Neural crest cell (in vitro differentiated cells): ENCODE measurements at regions not wholly inside any gene's neighbourhood (a gene's known extent, or its start where the extent isn't known, plus 50 kb on each side); places are given as distances from the start of the nearest gene placed in this dataset.

Experiments
- DNase-seq: peaks from one replicate; pipeline ENCODE4 v3.0.0; 2021; ENCODE audit warnings: low read depth, mixed read lengths, low spot score
- H3K27ac Mint-ChIP-seq: one replicate; pipeline ENCODE4 v1.8.0; 2021; ENCODE audit warnings: mild to moderate bottlenecking, mixed read lengths; ENCODE audit not compliant: unreplicated experiment
- H3K27me3 Mint-ChIP-seq: 2 replicates; pipeline ENCODE4 v1.8.0; 2021; ENCODE audit warnings: low read depth, mild to moderate bottlenecking, mixed read lengths
- H3K36me3 Mint-ChIP-seq: 2 replicates; pipeline ENCODE4 v1.8.0; 2021; ENCODE audit warnings: low read depth, mild to moderate bottlenecking, mixed read lengths
- H3K4me1 Mint-ChIP-seq: 2 replicates; pipeline ENCODE4 v1.8.0; 2021; ENCODE audit warnings: mixed read lengths
- H3K4me3 Mint-ChIP-seq: one replicate; pipeline ENCODE4 v1.8.0; 2021; ENCODE audit warnings: mild to moderate bottlenecking, mixed read lengths
- H3K9me3 Mint-ChIP-seq: 2 replicates; pipeline ENCODE4 v1.8.0; 2021; ENCODE audit warnings: mixed read lengths
- TF ChIP-seq, protein P1 (sequence below): fragments of 200-600 bp; sonication (generic); conservative IDR thresholded peaks from 2 replicates; pipeline ENCODE4 v1.5.0; 2021; ENCODE audit warnings: antibody characterized with exemption, mild to moderate bottlenecking

GRCh38 chr9:89655990-89656657 lies 51.3 kb downstream of the GADD45G start:
- Mint-ChIP-seq H3K9me3 (no peaks in the 10 kb centered on the region), H3K27me3 (peaks cover 54% of the 10 kb centered on the region), H3K27ac (no peak overlapping the region), H3K4me3 (no peak overlapping the region), H3K36me3 (no peaks in the 10 kb centered on the region), H3K4me1 (peaks cover 8% of the 10 kb centered on the region)
- DNase-seq: no peak
- TF ChIP-seq, protein P1, sequence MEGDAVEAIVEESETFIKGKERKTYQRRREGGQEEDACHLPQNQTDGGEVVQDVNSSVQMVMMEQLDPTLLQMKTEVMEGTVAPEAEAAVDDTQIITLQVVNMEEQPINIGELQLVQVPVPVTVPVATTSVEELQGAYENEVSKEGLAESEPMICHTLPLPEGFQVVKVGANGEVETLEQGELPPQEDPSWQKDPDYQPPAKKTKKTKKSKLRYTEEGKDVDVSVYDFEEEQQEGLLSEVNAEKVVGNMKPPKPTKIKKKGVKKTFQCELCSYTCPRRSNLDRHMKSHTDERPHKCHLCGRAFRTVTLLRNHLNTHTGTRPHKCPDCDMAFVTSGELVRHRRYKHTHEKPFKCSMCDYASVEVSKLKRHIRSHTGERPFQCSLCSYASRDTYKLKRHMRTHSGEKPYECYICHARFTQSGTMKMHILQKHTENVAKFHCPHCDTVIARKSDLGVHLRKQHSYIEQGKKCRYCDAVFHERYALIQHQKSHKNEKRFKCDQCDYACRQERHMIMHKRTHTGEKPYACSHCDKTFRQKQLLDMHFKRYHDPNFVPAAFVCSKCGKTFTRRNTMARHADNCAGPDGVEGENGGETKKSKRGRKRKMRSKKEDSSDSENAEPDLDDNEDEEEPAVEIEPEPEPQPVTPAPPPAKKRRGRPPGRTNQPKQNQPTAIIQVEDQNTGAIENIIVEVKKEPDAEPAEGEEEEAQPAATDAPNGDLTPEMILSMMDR: no peak

- no peak for DNase-seq
- H3K4me1 Mint-ChIP-seq: peaks cover 19% of the 10 kb centered on the region
- H3K4me3 Mint-ChIP-seq: no peak overlapping the region
- no peaks in the 10 kb centered on the region for H3K36me3 Mint-ChIP-seq
- no peak overlapping the region for H3K27ac Mint-ChIP-seq
- TF ChIP-seq, protein P1: no peak
- H3K27me3 Mint-ChIP-seq: peaks cover 50% of the 10 kb centered on the region
- no peaks in the 10 kb centered on the region for H3K9me3 Mint-ChIP-seq
Observed at GRCh38 chr9:89657295-89657694, 52.5 kb downstream of the GADD45G start.

GRCh38 chr9:89657765-89658164 lies 53.0 kb downstream of the GADD45G start:
- Mint-ChIP-seq H3K27ac (no peak overlapping the region), H3K36me3 (no peaks in the 10 kb centered on the region), H3K4me3 (no peak overlapping the region), H3K9me3 (no peaks in the 10 kb centered on the region), H3K27me3 (peaks cover 51% of the 10 kb centered on the region), H3K4me1 (peaks cover 21% of the 10 kb centered on the region)
- TF ChIP-seq, protein P1: no peak
- DNase-seq: no peak

- DNase-seq: no peak
- peaks cover 54% of the 10 kb centered on the region for H3K27me3 Mint-ChIP-seq
- H3K9me3 Mint-ChIP-seq: no peaks in the 10 kb centered on the region
- H3K36me3 Mint-ChIP-seq: no peaks in the 10 kb centered on the region
- H3K4me3 Mint-ChIP-seq: no peak overlapping the region
- H3K4me1 Mint-ChIP-seq: peaks cover 21% of the 10 kb centered on the region
- no peak overlapping the region for H3K27ac Mint-ChIP-seq
- TF ChIP-seq, protein P1: no peak
Observed at GRCh38 chr9:89658401-89658800, 53.6 kb downstream of the GADD45G start.

DNA sequence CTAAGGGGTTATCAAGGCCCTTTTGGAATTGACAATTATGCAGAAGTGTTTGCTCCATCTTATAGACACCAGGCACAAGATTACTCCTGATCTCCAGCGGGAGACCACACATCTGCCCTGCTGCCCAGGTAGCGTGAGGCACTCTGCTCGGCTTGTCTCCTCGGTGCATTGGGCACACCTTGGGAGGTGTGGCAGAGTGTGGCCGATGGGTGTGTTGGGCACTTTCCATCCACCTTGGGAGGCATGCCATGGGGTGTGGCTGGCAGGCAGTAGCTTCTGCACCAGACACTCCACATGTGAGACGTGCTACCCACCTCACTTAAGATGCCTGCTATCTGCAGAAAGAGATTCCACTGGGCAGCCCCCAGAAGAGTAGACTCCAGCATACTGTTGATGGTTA lies 54.1 kb downstream of the GADD45G start:
- H3K9me3 Mint-ChIP-seq: no peaks in the 10 kb centered on the region
- no peak overlapping the region for H3K4me3 Mint-ChIP-seq
- no peak for DNase-seq
- no peak overlapping the region for H3K27ac Mint-ChIP-seq
- no peaks in the 10 kb centered on the region for H3K36me3 Mint-ChIP-seq
- TF ChIP-seq, protein P1: no peak
- H3K27me3 Mint-ChIP-seq: peaks cover 56% of the 10 kb centered on the region
- H3K4me1 Mint-ChIP-seq: peaks cover 21% of the 10 kb centered on the region
